Activated B cell treated with CpG ODN at 0.5 μM for 24 hours (primary cell): ENCODE measurements at regions not wholly inside any gene's neighbourhood (a gene's known extent, or its start where the extent isn't known, plus 50 kb on each side); places are given as distances from the start of the nearest gene placed in this dataset.
"Not testable (repeated sequence)": the region's sequence is repeated elsewhere in the genome, so short reads cannot be mapped to it uniquely, and the experiment has no call there.

Experiments
- ATAC-seq: fragments of 200-7000 bp; cut with Tn5 transposase; one replicate; pipeline ENCODE4 v1.10.0; 2021; ENCODE audit warnings: low read depth, mild to moderate bottlenecking, moderate library complexity
- CTCF ChIA-PET: fragments of 350-600 bp; sonication (Branson Sonifier 250); formaldehyde crosslinking; loops from one replicate; lab custom pipeline; 2021; ENCODE audit warnings: antibody characterized with exemption; lab: Charles Lee
- POLR2A ChIA-PET: fragments of 350-600 bp; sonication (Branson Sonifier 250); formaldehyde crosslinking; loops from one replicate; lab custom pipeline; 2021; ENCODE audit warnings: antibody characterized with exemption; lab: Charles Lee
- DNase-seq: peaks from one replicate; pipeline ENCODE4 v3.0.0; 2022
- H3K27ac Mint-ChIP-seq: one replicate; pipeline ENCODE4 v1.8.0; 2020; ENCODE audit warnings: mixed read lengths
- H3K27me3 Mint-ChIP-seq: one replicate; pipeline ENCODE4 v1.8.0; 2021; ENCODE audit warnings: mixed read lengths
- H3K36me3 Mint-ChIP-seq: one replicate; pipeline ENCODE4 v1.8.0; 2021; ENCODE audit warnings: low read depth, mixed read lengths
- H3K4me1 Mint-ChIP-seq: one replicate; pipeline ENCODE4 v1.8.0; 2021; ENCODE audit warnings: mixed read lengths
- H3K4me3 Mint-ChIP-seq: one replicate; pipeline ENCODE4 v1.8.0; 2020; ENCODE audit warnings: mild to moderate bottlenecking, mixed read lengths
- H3K9me3 Mint-ChIP-seq: one replicate; pipeline ENCODE4 v1.8.0; 2020; ENCODE audit warnings: mixed read lengths
- CTCF ChIP-seq: fragments of 200-600 bp; IDR thresholded peaks from one replicate; pipeline ENCODE4 v1.8.0; 2022; ENCODE audit warnings: antibody characterized with exemption, mild to moderate bottlenecking
- intact Hi-C: fragments of 100-400 bp; cut with micrococcal nuclease; formaldehyde crosslinking; loops from one replicate; pipeline ENCODE4 v1.15.1; 2024

- no peak overlapping the region for H3K4me3 Mint-ChIP-seq
- ATAC-seq (no peak), DNase-seq (no peak)
- H3K27me3 Mint-ChIP-seq: no peaks in the 10 kb centered on the region
- no peaks in the 10 kb centered on the region for H3K36me3 Mint-ChIP-seq
- TF ChIP-seq CTCF: no peak
- intact Hi-C loops: no loop called here
- no peak overlapping the region for H3K27ac Mint-ChIP-seq
- POLR2A ChIA-PET: no interaction called here
- CTCF ChIA-PET: no interaction called here
- H3K9me3 Mint-ChIP-seq: peaks cover 3% of the 10 kb centered on the region
- H3K4me1 Mint-ChIP-seq: no peaks in the 10 kb centered on the region
These were observed 83.6 kb upstream of the PMCH start for GRCh38 chr12:102281231-102281630.

DNA sequence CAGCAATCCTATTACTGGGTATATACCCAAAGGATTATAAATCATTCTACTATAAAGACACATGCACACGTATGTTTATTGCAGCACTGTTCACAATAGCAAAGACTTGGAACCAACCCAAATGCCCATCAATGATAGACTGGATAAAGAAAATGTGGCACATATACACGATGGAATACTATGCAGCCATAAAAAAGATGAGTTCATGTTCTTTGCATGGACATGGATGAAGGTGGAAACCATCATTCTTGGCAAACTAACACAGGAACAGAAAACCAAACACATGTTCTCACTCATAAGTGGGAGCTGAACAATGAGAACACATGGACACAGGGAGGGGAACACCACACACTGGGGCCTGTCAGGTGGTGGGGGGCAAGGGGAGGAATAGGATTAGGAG lies 58.1 kb upstream of the PMCH start:
- H3K9me3 Mint-ChIP-seq, CTCF ChIA-PET, DNase-seq, H3K4me1 Mint-ChIP-seq, H3K4me3 Mint-ChIP-seq, POLR2A ChIA-PET, intact Hi-C loops, H3K36me3 Mint-ChIP-seq, H3K27ac Mint-ChIP-seq, ATAC-seq: not testable (repeated sequence)
- H3K27me3 Mint-ChIP-seq: peaks cover 11% of the 10 kb centered on the region

DNA sequence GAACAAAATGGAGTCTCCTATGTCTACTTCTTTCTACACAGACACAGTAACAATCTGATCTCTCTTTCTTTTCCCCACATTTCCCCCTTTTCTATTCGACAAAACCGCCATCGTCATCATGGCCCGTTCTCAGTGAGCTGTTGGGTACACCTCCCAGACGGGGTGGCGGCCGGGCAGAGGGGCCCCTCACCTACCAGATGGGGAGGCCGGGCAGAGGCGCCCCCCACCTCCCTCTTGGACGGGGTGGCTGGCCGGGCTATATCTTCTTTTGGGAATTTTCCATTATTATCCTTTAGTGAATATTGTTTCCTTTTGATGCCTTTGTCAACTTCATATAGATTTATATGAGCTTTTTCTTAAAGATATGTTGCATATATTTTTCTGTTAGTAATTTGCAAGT lies 53.4 kb upstream of the PMCH start:
- H3K27me3 Mint-ChIP-seq, H3K4me3 Mint-ChIP-seq, CTCF ChIA-PET, H3K4me1 Mint-ChIP-seq, H3K36me3 Mint-ChIP-seq, DNase-seq, intact Hi-C loops, H3K27ac Mint-ChIP-seq, H3K9me3 Mint-ChIP-seq, ATAC-seq, POLR2A ChIA-PET: not testable (repeated sequence)

DNA sequence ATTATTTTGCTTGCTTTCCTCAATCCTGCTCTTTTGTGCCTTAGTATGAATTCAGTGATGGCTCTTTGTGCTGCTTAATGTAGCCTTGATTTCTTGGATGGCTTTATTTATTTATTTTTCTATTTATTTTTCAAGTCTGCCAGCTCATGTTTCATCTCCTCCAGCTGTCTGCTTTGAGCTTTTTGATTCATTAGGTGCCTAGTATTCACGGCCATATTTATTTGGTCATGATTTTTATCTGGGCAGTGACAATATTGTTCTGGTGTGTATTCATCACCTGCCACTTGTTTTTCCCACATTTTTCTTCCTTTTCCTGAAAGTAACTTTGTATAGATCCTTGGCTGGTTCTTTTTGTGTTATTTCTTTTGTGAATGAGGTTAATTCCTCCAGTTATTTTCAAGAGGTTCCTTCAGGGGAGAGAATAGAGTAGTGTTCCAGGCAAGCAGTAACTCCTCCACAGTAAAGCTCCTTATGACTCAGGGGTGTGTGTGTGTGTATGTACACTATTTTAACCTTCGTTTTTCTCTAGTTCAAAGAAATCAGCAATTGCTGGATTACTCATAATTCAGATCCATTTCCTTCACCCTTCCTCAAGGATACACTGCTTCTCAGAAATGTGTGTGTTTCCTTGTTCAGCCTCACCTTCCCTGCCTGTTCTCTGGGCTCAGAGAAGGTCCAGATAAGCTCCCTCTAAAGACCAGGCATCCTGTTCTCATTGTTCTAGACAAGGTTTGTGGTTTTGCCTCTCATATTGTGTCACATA lies 51.6 kb upstream of the PMCH start:
- DNase-seq (no peak), ATAC-seq (no peak)
- H3K4me3 Mint-ChIP-seq: no peak overlapping the region
- no peaks in the 10 kb centered on the region for H3K4me1 Mint-ChIP-seq
- no peak overlapping the region for H3K27ac Mint-ChIP-seq
- ChIA-PET POLR2A (no interaction called here), CTCF (no interaction called here)
- peaks cover 4% of the 10 kb centered on the region for H3K9me3 Mint-ChIP-seq
- peaks cover 7% of the 10 kb centered on the region for H3K27me3 Mint-ChIP-seq
- H3K36me3 Mint-ChIP-seq: no peaks in the 10 kb centered on the region
- intact Hi-C loops: no loop called here
- TF ChIP-seq CTCF: no peak
